ENCODE measurements at regions not wholly inside any gene's neighbourhood (a gene's known extent, or its start where the extent isn't known, plus 50 kb on each side); places are given as distances from the start of the nearest gene placed in this dataset.

GRCh38 chr3:76181213-76181612 lies 395.9 kb upstream of the ZNF717 start:
- TF ChIP-seq CTCF (IDR thresholded peaks at IDR 0.05; ENCODE audit: low read depth, low read length): no peak
- no peak for TF ChIP-seq EZH2phosphoT487 (IDR thresholded peaks at IDR 0.05; ENCODE audit: low read depth)

Data from OCI-LY3 (cell line).